ENCODE measurements at regions not wholly inside any gene's neighbourhood (a gene's known extent, or its start where the extent isn't known, plus 50 kb on each side); places are given as distances from the start of the nearest gene placed in this dataset.

DNA sequence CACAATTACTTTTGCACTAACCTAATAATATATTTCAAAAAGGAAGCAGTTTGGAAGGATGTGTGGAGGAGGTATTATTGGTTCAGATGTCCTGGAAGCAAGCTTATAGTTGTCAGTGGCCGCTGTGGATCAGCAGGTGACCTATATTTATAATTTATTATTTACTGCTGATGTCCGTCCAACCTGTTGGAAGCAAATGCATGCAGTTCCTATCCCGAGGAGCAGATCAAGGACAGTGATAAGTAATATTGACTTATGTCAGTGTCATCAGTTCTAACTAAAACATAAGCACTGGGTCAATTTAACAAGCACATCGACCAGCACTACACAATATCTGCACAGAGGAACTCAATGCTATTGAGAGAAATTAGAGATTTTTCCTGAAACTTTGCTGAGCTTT, 270.1 kb downstream of the BRINP2 start:
- no peak overlapping the region for H3K4me3 ChIP-seq (replicated peaks; ENCODE audit: low read depth, low read length)
- DNase-seq (ENCODE audit: extremely low read depth, low read depth), result no peak

DNA sequence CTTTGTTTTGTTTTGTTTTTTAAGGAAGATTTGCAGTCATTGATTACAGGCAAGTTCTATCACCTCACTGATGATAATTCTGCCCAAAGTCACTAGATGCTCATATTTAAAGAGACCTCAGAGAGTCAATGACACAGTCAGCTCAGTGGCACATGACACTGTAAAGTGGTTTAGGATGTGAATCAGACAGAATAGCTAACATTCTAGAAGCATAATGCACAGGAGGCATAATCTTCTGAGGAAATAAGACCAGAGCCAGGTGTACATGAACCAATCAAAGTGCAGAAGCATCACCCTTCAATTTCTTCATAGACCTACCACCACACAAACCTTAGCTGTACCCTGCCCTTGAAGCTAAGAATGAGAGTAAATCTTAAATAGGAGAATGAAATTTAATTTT, 268.5 kb downstream of the BRINP2 start:
- DNase-seq (ENCODE audit: extremely low read depth, low read depth), result no peak
- no peak for TF ChIP-seq CTCF (IDR thresholded peaks at IDR 0.05; ENCODE audit: low read depth, low read length, missing control alignments)
- H3K4me3 ChIP-seq (replicated peaks; ENCODE audit: low read depth, low read length), result no peak overlapping the region

More for the DNA sequence above, 270.1 kb downstream of the BRINP2 start:
- TF ChIP-seq CTCF (IDR thresholded peaks at IDR 0.05; ENCODE audit: low read depth, low read length, missing control alignments), result no peak

DNA sequence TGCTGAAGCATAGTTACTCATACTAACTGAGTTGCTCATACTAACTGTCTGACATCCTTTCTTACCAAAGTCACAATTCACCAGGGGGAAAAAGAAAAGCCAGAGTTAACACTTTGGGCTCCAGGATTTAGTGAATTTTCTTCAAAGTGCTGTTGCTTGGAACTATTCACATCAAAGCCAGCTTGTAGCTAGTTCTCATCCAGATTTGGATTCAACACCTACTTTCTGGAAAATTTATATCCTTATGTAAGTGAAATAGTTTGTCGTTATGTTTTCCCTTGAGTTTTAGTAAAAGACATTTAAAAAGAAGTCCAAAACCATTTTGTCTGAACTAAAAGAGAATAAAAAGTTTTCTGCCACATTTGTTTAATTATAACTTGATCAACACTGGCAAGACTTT, 264.6 kb downstream of the BRINP2 start:
- no peak for TF ChIP-seq CTCF (IDR thresholded peaks at IDR 0.05; ENCODE audit: low read depth, low read length, missing control alignments)
- no peak for DNase-seq (ENCODE audit: extremely low read depth, low read depth)
- no peak overlapping the region for H3K4me3 ChIP-seq (replicated peaks; ENCODE audit: low read depth, low read length)

DNA sequence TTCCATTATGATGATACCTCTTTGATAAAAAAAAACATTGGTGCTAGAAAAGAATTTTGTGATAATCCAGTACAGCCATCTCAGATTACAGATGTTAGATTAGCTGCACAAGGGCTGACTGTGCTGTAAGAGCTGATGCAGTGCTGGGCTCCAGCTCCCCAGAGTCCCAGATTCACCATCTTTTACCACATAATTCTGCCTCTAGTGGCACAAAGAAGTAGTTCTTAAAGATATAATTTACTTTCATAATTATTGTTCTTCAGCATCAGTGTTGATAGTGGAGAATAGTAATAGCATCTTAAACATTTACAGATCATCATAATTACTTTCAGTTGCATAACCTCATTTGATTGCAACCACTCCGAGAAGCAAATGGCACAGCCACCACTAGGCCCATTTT, 262.1 kb downstream of the BRINP2 start:
- no peak for TF ChIP-seq CTCF (IDR thresholded peaks at IDR 0.05; ENCODE audit: low read depth, low read length, missing control alignments)
- DNase-seq (ENCODE audit: extremely low read depth, low read depth), result no peak
- H3K4me3 ChIP-seq (replicated peaks; ENCODE audit: low read depth, low read length), result no peak overlapping the region

GRCh38 chr1:177431123-177431522, 260.4 kb downstream of the BRINP2 start:
- DNase-seq (ENCODE audit: extremely low read depth, low read depth), result no peak
- no peak overlapping the region for H3K4me3 ChIP-seq (replicated peaks; ENCODE audit: low read depth, low read length)
- TF ChIP-seq CTCF (IDR thresholded peaks at IDR 0.05; ENCODE audit: low read depth, low read length, missing control alignments), result no peak

GRCh38 chr1:177429234-177429633, 258.5 kb downstream of the BRINP2 start:
- no peak for TF ChIP-seq CTCF (IDR thresholded peaks at IDR 0.05; ENCODE audit: low read depth, low read length, missing control alignments)

GRCh38 chr1:177427811-177428210, 257.1 kb downstream of the BRINP2 start:
- no peak for TF ChIP-seq CTCF (IDR thresholded peaks at IDR 0.05; ENCODE audit: low read depth, low read length, missing control alignments)
- no peak for DNase-seq (ENCODE audit: extremely low read depth, low read depth)
- H3K4me3 ChIP-seq (replicated peaks; ENCODE audit: low read depth, low read length), result no peak overlapping the region

More at GRCh38 chr1:177429234-177429633, 258.5 kb downstream of the BRINP2 start:
- H3K4me3 ChIP-seq (replicated peaks; ENCODE audit: low read depth, low read length), result no peak overlapping the region
- no peak for DNase-seq (ENCODE audit: extremely low read depth, low read depth)
